Stimulated activated CD4-positive, alpha-beta T cell treated with anti-CD3 and anti-CD28 coated beads, Interleukin-15, amount 100 ng/mL, for 24 hours (primary cell): ENCODE measurements at regions not wholly inside any gene's neighbourhood (a gene's known extent, or its start where the extent isn't known, plus 50 kb on each side); places are given as distances from the start of the nearest gene placed in this dataset.

Source experiments
- DNase-seq: peaks from one replicate; pipeline ENCODE4 v3.0.0-alpha.2; 2020

GRCh38 chr15:68871507-68871906 lies 50.8 kb upstream of the ANP32A start:
- DNase-seq, result no peak

- DNase-seq, result no peak
Observed at GRCh38 chr15:68874788-68875187, 54.1 kb upstream of the ANP32A start.

- DNase-seq, result peak; percentile 94
Observed at GRCh38 chr15:68875377-68876116, 54.8 kb upstream of the SPESP1 start.

GRCh38 chr15:68877626-68878025 lies 52.7 kb upstream of the SPESP1 start:
- DNase-seq, result no peak

- no peak for DNase-seq
Observed at GRCh38 chr15:68880382-68880781, 49.9 kb upstream of the SPESP1 start.
